Sigmoid colon (tissue), 4 donors: ENCODE measurements at regions not wholly inside any gene's neighbourhood (a gene's known extent, or its start where the extent isn't known, plus 50 kb on each side); places are given as distances from the start of the nearest gene placed in this dataset.

Experiments
- CTCF ChIP-seq, 4 experiments: fragments of 450-650 bp in 3 of 4; fragments of 200-600 bp in 1 of 4; IDR thresholded peaks; one replicate each; pipeline ENCODE4 v1.5.1; 2016 to 2019; ENCODE audit warnings: antibody characterized with exemption in 4 of 4, mild to moderate bottlenecking in 3 of 4, moderate library complexity in 2 of 4
- EP300 ChIP-seq, 4 donors: sonication (generic); formaldehyde crosslinking; IDR thresholded peaks; one replicate each; pipeline ENCODE4 v1.6.1; 2017; ENCODE audit warnings: antibody characterized with exemption in 4 of 4
- POLR2A ChIP-seq, 2 donors: fragments of 450-650 bp; IDR thresholded peaks; one replicate each; pipeline ENCODE4 v1.6.1; 2016; ENCODE audit warnings: antibody characterized with exemption in 2 of 2, mild to moderate bottlenecking in 2 of 2, moderate library complexity in 2 of 2
- POLR2AphosphoS5 ChIP-seq, 4 donors: sonication (generic); formaldehyde crosslinking; IDR thresholded peaks; one replicate each; pipeline ENCODE4 v1.6.1; 2017; ENCODE audit warnings: antibody characterized with exemption in 4 of 4

GRCh38 chr5:53394808-53395207, 85.6 kb upstream of the FST start:
- no peak for TF ChIP-seq CTCF (IDR thresholded peaks at IDR 0.05)
- TF ChIP-seq EP300 (IDR thresholded peaks at IDR 0.05), result no peak
- no peak for TF ChIP-seq POLR2AphosphoS5 (IDR thresholded peaks at IDR 0.05)
- TF ChIP-seq POLR2A (IDR thresholded peaks at IDR 0.05), result no peak
